ENCODE measurements at regions not wholly inside any gene's neighbourhood (a gene's known extent, or its start where the extent isn't known, plus 50 kb on each side); places are given as distances from the start of the nearest gene placed in this dataset.

- H3K9me3 ChIP-seq (replicated peaks in 1 of 2; ENCODE audit: control insufficient read depth in 2 of 2, insufficient read depth in 1 of 2, low read depth in 1 of 2, low read length in 2 of 2): no peaks in the 10 kb centered on the region
- no peak overlapping the region for H2AFZ ChIP-seq (ENCODE audit: low read length)
- no peak overlapping the region for H3K4me3 ChIP-seq (ENCODE audit: low read length in 2 of 2)
- no peak overlapping the region for H4K91ac ChIP-seq (ENCODE audit: low read depth, low read length, poor library complexity)
- H2AK5ac ChIP-seq (ENCODE audit: low read depth, low read length): no peak overlapping the region
- H3K4me1 ChIP-seq (ENCODE audit: control insufficient read depth in 2 of 2, insufficient read depth in 1 of 2, low read depth in 1 of 2, low read length in 2 of 2): peaks cover 0 to 3% of the 10 kb centered on the region in 2 donors
- no peak overlapping the region for H3K23ac ChIP-seq (ENCODE audit: low read depth, low read length, poor library complexity)
- no peak for DNase-seq (ENCODE audit: low spot score)
- H3K27ac ChIP-seq (replicated peaks; ENCODE audit: low read length): no peak overlapping the region
- H3K27me3 ChIP-seq (ENCODE audit: control insufficient read depth in 3 of 3, insufficient read depth in 3 of 3, low read depth in 1 of 3, low read length in 3 of 3): peaks cover 0 to 4% (median 0%) of the 10 kb centered on the region in 3 experiments
- no CpG with 5 or more reads among the region's 11 CpGs for WGBS, 2 donors (ENCODE audit: extremely low coverage in 2 of 2, insufficient read length in 2 of 2, insufficient replicate concordance in 1 of 2)
- no peak overlapping the region for H2BK120ac ChIP-seq (ENCODE audit: low read depth, low read length)
- H2BK5ac ChIP-seq (ENCODE audit: low read length): no peak overlapping the region
- no peak overlapping the region for H4K8ac ChIP-seq (ENCODE audit: low read depth, low read length)
- H3K18ac ChIP-seq (ENCODE audit: low read length): no peak overlapping the region
- no peak overlapping the region for H3K9ac ChIP-seq (ENCODE audit: low read depth, low read length, poor library complexity)
- H2BK12ac ChIP-seq (ENCODE audit: low read length): no peak overlapping the region
- no peak overlapping the region for H3K14ac ChIP-seq (ENCODE audit: low read length)
- no peaks in the 10 kb centered on the region for H3K36me3 ChIP-seq (replicated peaks in 1 of 2; ENCODE audit: control insufficient read depth in 2 of 2, insufficient read depth in 2 of 2, low read length in 2 of 2)
- H3K4ac ChIP-seq (ENCODE audit: low read length): no peak overlapping the region
- no peaks in the 10 kb centered on the region for H3K79me1 ChIP-seq (ENCODE audit: low read depth, low read length)
- H2BK15ac ChIP-seq (ENCODE audit: low read length): no peak overlapping the region
- H3K4me2 ChIP-seq (ENCODE audit: insufficient read depth, low read length, poor library complexity, severe bottlenecking): no peak overlapping the region
These were observed 545.2 kb downstream of the BCL11B start for GRCh38 chr14:98726585-98727405.

GRCh38 chr14:98728024-98728423 is 544.0 kb downstream of the BCL11B start:
- no peak for DNase-seq (ENCODE audit: low spot score)
- no CpG with 5 or more reads among the region's 4 CpGs for WGBS, 2 donors (ENCODE audit: extremely low coverage in 2 of 2, insufficient read length in 2 of 2, insufficient replicate concordance in 1 of 2)
- no peak overlapping the region for H3K4ac ChIP-seq (ENCODE audit: low read length)
- no peak overlapping the region for H2BK12ac ChIP-seq (ENCODE audit: low read length)
- no peaks in the 10 kb centered on the region for H3K79me1 ChIP-seq (ENCODE audit: low read depth, low read length)
- no peak overlapping the region for H2AK5ac ChIP-seq (ENCODE audit: low read depth, low read length)
- peaks cover 0 to 4% (median 0%) of the 10 kb centered on the region in 3 experiments for H3K27me3 ChIP-seq (ENCODE audit: control insufficient read depth in 3 of 3, insufficient read depth in 3 of 3, low read depth in 1 of 3, low read length in 3 of 3)
- H3K4me2 ChIP-seq (ENCODE audit: insufficient read depth, low read length, poor library complexity, severe bottlenecking): no peak overlapping the region
- H3K9me3 ChIP-seq (replicated peaks in 1 of 2; ENCODE audit: control insufficient read depth in 2 of 2, insufficient read depth in 1 of 2, low read depth in 1 of 2, low read length in 2 of 2): no peaks in the 10 kb centered on the region
- no peak overlapping the region for H3K4me3 ChIP-seq (ENCODE audit: low read length in 2 of 2)
- H2BK120ac ChIP-seq (ENCODE audit: low read depth, low read length): no peak overlapping the region
- no peak overlapping the region for H2AFZ ChIP-seq (ENCODE audit: low read length)
- H2BK15ac ChIP-seq (ENCODE audit: low read length): no peak overlapping the region
- no peak overlapping the region for H4K8ac ChIP-seq (ENCODE audit: low read depth, low read length)
- H3K18ac ChIP-seq (ENCODE audit: low read length): no peak overlapping the region
- H2BK5ac ChIP-seq (ENCODE audit: low read length): no peak overlapping the region
- no peaks in the 10 kb centered on the region for H3K36me3 ChIP-seq (replicated peaks in 1 of 2; ENCODE audit: control insufficient read depth in 2 of 2, insufficient read depth in 2 of 2, low read length in 2 of 2)
- H3K14ac ChIP-seq (ENCODE audit: low read length): no peak overlapping the region
- H3K23ac ChIP-seq (ENCODE audit: low read depth, low read length, poor library complexity): no peak overlapping the region
- H3K4me1 ChIP-seq (ENCODE audit: control insufficient read depth in 2 of 2, insufficient read depth in 1 of 2, low read depth in 1 of 2, low read length in 2 of 2): peaks cover 0 to 3% of the 10 kb centered on the region in 2 donors
- H3K9ac ChIP-seq (ENCODE audit: low read depth, low read length, poor library complexity): no peak overlapping the region
- no peak overlapping the region for H3K27ac ChIP-seq (replicated peaks; ENCODE audit: low read length)
- H4K91ac ChIP-seq (ENCODE audit: low read depth, low read length, poor library complexity): no peak overlapping the region

GRCh38 chr14:98728836-98729235 is 543.2 kb downstream of the BCL11B start:
- Histone ChIP-seq H3K9me3 (replicated peaks in 1 of 2; ENCODE audit: control insufficient read depth in 2 of 2, insufficient read depth in 1 of 2, low read depth in 1 of 2, low read length in 2 of 2) (no peaks in the 10 kb centered on the region), H3K36me3 (replicated peaks in 1 of 2; ENCODE audit: control insufficient read depth in 2 of 2, insufficient read depth in 2 of 2, low read length in 2 of 2) (no peaks in the 10 kb centered on the region), H2BK15ac (ENCODE audit: low read length) (no peak overlapping the region), H2BK120ac (ENCODE audit: low read depth, low read length) (no peak overlapping the region), H3K9ac (ENCODE audit: low read depth, low read length, poor library complexity) (no peak overlapping the region), H3K23ac (ENCODE audit: low read depth, low read length, poor library complexity) (no peak overlapping the region), H2AK5ac (ENCODE audit: low read depth, low read length) (no peak overlapping the region), H3K18ac (ENCODE audit: low read length) (no peak overlapping the region), H3K4ac (ENCODE audit: low read length) (no peak overlapping the region), H2AFZ (ENCODE audit: low read length) (no peak overlapping the region), H3K4me3 (ENCODE audit: low read length in 2 of 2) (no peak overlapping the region), H2BK12ac (ENCODE audit: low read length) (no peak overlapping the region), H3K14ac (ENCODE audit: low read length) (no peak overlapping the region), H4K8ac (ENCODE audit: low read depth, low read length) (no peak overlapping the region), H4K91ac (ENCODE audit: low read depth, low read length, poor library complexity) (no peak overlapping the region), H3K27ac (replicated peaks; ENCODE audit: low read length) (no peak overlapping the region), H2BK5ac (ENCODE audit: low read length) (no peak overlapping the region), H3K79me1 (ENCODE audit: low read depth, low read length) (no peaks in the 10 kb centered on the region), H3K27me3 (ENCODE audit: control insufficient read depth in 3 of 3, insufficient read depth in 3 of 3, low read depth in 1 of 3, low read length in 3 of 3) (peaks cover 0 to 2% (median 0%) of the 10 kb centered on the region in 3 experiments), H3K4me1 (ENCODE audit: control insufficient read depth in 2 of 2, insufficient read depth in 1 of 2, low read depth in 1 of 2, low read length in 2 of 2) (peaks cover 0 to 3% of the 10 kb centered on the region in 2 donors), H3K4me2 (ENCODE audit: insufficient read depth, low read length, poor library complexity, severe bottlenecking) (no peak overlapping the region)
- no peak for DNase-seq (ENCODE audit: low spot score)
- no CpG with 5 or more reads among the region's 2 CpGs for WGBS, 2 donors (ENCODE audit: extremely low coverage in 2 of 2, insufficient read length in 2 of 2, insufficient replicate concordance in 1 of 2)

GRCh38 chr14:98731286-98731685 is 540.7 kb downstream of the BCL11B start:
- Histone ChIP-seq H3K9me3 (replicated peaks in 1 of 2; ENCODE audit: control insufficient read depth in 2 of 2, insufficient read depth in 1 of 2, low read depth in 1 of 2, low read length in 2 of 2) (no peaks in the 10 kb centered on the region), H3K4ac (ENCODE audit: low read length) (no peak overlapping the region), H3K27me3 (ENCODE audit: control insufficient read depth in 3 of 3, insufficient read depth in 3 of 3, low read depth in 1 of 3, low read length in 3 of 3) (peaks cover 0 to 2% (median 0%) of the 10 kb centered on the region in 3 experiments), H3K14ac (ENCODE audit: low read length) (no peak overlapping the region), H3K27ac (replicated peaks; ENCODE audit: low read length) (no peak overlapping the region), H3K18ac (ENCODE audit: low read length) (no peak overlapping the region), H2BK5ac (ENCODE audit: low read length) (no peak overlapping the region), H3K9ac (ENCODE audit: low read depth, low read length, poor library complexity) (no peak overlapping the region), H3K4me2 (ENCODE audit: insufficient read depth, low read length, poor library complexity, severe bottlenecking) (no peak overlapping the region), H2BK15ac (ENCODE audit: low read length) (no peak overlapping the region), H2BK12ac (ENCODE audit: low read length) (no peak overlapping the region), H3K79me1 (ENCODE audit: low read depth, low read length) (no peaks in the 10 kb centered on the region), H3K4me1 (ENCODE audit: control insufficient read depth in 2 of 2, insufficient read depth in 1 of 2, low read depth in 1 of 2, low read length in 2 of 2) (no peaks in the 10 kb centered on the region), H4K8ac (ENCODE audit: low read depth, low read length) (no peak overlapping the region), H3K36me3 (replicated peaks in 1 of 2; ENCODE audit: control insufficient read depth in 2 of 2, insufficient read depth in 2 of 2, low read length in 2 of 2) (no peaks in the 10 kb centered on the region), H4K91ac (ENCODE audit: low read depth, low read length, poor library complexity) (no peak overlapping the region), H3K23ac (ENCODE audit: low read depth, low read length, poor library complexity) (no peak overlapping the region), H2AK5ac (ENCODE audit: low read depth, low read length) (no peak overlapping the region), H3K4me3 (ENCODE audit: low read length in 2 of 2) (no peak overlapping the region), H2BK120ac (ENCODE audit: low read depth, low read length) (no peak overlapping the region), H2AFZ (ENCODE audit: low read length) (no peak overlapping the region)
- DNase-seq (ENCODE audit: low spot score): no peak
- WGBS, 2 donors (ENCODE audit: extremely low coverage in 2 of 2, insufficient read length in 2 of 2, insufficient replicate concordance in 1 of 2): no CpG with 5 or more reads among the region's 6 CpGs
